HG03135 (cell line): ENCODE measurements at regions not wholly inside any gene's neighbourhood (a gene's known extent, or its start where the extent isn't known, plus 50 kb on each side); places are given as distances from the start of the nearest gene placed in this dataset.
"Not testable (repeated sequence)": the region's sequence is repeated elsewhere in the genome, so short reads cannot be mapped to it uniquely, and the experiment has no call there.

Experiments used
- ATAC-seq: cut with Tn5 transposase; IDR thresholded peaks from one replicate; pipeline ENCODE4 v1.9.1; 2021; ENCODE audit warnings: mild to moderate bottlenecking, moderate library complexity; ENCODE audit not compliant: unreplicated experiment

DNA sequence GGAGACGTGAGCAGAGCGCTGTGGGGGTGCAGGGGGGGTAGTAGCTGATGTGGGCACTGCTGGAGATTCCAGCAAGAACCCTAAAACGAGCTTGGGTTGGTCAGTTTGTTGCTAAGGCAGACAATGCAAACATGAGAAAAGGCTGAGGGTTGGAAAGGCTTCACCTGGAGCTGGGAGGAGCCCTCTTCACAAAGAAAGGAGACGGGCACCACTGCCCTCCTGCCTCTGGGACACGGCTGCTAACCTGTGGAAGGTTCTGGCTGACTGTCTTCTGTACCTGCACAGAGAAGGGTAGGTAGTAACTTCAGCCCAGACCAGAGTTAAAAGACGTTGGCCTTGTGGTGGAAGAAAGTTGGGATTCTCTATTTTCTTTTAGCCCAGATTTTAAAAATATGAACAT is 108.7 kb downstream of the SUCLA2 start:
- no peak for ATAC-seq

DNA sequence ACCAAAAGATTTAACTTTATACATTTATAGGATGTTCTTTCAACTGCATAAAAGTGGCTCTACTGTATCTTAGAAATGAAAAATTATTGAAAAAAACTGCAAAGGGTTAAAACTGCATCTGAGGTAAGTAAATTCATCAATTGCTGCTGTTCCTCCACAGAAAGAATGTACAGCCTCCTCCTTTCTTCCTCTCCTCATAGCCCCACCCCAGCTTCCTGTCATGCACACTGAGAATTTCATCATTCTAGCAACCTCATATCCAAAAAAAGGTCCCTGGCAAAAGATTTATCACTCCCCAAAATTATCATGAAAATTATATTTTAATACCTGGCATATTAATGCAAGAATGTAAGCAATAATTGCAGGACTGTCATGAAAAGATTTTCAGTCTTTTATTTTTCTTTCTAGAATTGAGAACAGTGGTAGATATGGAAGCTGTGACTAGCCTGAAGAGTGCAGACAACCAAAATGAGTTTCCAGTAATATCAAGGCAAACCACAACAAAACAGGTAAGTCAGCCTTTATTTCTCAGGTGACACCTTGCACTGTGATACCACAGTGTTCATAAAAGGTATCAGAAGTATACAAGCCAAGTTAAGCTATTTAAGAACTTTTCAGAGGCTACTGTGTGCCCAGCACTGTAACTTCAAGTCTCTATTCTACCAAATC is 110.8 kb downstream of the SUCLA2 start:
- no peak for ATAC-seq

DNA sequence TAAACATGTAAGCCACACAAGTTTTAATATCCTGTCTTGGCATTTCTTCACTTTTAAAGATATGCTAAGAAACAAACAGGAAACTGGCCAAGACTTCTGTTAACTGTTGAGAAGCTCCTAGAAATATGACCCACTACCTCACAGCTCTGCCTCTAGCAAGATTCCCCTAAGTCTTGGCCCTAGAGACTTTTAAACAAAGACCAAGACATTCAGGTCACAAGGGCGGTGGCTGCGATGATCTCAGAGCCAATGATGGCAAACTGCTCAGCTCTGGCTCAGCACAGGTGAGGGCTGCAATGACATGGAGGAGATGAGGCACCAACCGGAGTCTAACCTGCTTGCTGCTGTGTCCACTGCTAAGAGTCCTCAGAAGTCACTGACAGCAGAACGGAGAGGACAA is 114.8 kb downstream of the SUCLA2 start:
- ATAC-seq, result no peak

DNA sequence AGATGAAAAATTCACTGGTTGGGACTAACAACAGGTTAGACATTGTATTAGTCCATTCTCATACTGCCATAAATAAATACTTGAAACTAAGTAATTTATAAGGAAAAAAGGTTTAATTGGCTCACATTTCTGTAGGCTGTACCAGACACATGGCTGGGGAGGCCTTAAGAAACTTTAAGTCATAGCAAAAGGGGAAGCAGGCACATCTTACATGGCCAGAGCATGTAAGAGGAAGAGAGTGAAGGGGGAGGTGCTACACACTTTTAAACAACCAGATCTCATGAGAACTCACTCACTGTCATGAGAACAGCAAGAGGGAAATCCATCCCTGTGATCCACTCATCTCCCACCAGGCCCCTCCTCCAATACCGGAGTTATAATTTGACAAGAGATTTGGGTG is 125.9 kb downstream of the SUCLA2 start:
- ATAC-seq, result no peak

DNA sequence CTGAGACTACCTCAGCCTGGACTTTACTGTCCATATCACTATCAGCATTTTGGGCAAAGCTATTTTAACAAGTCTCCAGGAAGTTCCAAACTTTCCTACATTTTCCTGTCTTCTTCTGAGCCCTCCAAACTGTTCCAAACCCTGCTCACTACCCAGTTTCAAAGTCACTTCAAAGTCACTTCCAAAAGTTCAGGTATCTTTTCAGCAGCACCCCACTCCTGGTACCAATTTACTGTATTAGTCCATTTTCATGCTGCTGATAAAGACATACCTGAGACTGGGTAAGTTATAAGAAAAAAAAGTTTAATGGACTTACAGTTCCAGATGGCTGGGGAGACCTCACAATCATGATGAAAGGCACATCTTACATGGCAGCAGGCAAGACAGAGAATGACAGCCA is 127.1 kb downstream of the SUCLA2 start:
- ATAC-seq, result not testable (repeated sequence)

DNA sequence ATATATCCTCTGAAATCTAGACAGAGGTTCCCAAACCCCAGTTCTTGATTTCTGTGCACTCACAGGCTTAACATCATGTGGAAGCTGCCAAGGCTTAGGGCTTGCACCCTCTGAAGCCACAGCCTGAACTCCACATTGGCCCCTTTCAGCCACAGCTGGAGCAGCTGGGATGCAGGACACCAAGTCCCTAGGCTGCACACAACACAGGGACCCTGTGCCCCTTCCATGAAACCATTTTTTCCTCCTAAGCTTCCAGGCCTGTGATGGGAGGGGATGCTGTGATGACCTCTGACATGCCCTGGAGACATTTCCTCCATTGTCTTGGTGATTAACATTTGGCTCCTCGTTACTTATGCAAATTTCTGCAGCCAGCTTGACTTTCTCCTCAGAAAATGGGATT is 127.8 kb downstream of the SUCLA2 start:
- ATAC-seq, result not testable (repeated sequence)

DNA sequence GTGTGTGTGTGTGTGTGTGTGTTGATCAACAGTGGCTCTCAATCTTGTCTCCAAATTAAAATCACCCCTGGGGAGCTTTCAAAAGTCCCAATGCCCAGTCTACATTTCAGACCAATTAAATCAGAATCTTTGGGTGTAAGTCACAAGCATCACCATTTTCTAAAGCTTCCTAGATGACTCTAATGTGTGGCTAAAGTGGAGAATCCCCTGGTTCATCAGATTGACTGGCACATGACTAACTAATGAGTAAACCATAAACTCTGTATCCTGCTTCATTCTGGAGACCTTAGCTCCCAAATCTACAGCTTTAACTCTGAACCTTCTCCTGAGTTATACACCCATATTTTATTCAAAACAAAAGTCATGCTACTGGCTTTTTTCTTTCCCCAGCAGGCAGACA is 131.3 kb downstream of the SUCLA2 start:
- no peak for ATAC-seq

DNA sequence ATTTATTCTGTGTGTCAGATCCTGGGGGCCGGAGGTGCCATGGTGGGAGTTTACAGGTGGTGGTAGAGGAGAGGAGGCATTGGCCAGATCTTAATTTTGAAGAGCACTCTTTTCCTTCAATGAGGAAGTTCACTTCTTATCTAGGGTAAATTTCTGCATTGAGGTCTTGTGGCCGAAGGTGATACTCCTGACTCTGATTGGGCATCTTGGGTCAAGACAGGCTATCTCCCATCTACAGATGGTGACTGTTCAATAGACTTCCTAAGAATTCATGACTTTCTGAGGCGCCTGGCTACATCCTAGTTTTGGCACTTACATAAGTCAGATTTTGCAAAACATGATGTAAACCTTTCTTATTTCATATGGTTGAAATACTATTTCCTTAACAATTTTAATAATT is 135.2 kb downstream of the SUCLA2 start:
- ATAC-seq, result no peak

DNA sequence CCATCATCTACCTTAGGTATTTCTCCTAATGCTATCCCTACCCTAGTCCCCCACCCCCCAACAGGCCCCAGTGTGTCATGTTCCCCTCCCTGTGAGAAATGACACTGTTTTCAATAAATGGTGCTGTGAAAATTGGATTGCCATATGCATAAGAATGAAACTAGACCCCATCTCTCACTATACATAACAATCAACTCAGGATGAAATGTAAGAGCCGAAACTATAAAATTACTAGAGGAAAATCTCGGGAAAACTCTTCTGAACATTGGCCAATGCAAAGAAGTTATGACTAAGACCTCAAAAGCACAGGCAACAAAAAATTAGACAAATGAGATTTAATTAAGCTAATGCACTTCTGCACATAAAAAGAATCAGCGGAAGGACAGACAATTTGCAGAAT is 138.2 kb downstream of the SUCLA2 start:
- no peak for ATAC-seq

DNA sequence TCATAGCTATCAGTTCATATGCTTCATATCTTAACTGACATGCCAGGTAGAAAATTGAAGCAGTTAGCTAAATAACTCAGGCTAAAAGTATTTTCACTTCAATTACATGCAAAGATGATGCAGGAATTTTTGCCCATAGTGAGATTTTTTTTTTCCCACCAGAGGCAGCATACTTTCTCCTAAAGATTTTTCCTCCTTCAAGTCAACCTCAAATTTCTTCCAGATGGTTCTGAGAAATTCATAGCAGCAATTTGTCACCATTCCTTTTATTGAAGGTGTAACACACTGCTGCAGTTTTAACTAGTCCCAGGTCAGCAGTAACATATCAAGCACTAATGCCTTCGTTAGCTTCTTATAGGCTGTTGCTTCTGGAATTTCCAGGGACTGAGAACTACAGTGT is 141.9 kb downstream of the SUCLA2 start:
- ATAC-seq, result no peak

DNA sequence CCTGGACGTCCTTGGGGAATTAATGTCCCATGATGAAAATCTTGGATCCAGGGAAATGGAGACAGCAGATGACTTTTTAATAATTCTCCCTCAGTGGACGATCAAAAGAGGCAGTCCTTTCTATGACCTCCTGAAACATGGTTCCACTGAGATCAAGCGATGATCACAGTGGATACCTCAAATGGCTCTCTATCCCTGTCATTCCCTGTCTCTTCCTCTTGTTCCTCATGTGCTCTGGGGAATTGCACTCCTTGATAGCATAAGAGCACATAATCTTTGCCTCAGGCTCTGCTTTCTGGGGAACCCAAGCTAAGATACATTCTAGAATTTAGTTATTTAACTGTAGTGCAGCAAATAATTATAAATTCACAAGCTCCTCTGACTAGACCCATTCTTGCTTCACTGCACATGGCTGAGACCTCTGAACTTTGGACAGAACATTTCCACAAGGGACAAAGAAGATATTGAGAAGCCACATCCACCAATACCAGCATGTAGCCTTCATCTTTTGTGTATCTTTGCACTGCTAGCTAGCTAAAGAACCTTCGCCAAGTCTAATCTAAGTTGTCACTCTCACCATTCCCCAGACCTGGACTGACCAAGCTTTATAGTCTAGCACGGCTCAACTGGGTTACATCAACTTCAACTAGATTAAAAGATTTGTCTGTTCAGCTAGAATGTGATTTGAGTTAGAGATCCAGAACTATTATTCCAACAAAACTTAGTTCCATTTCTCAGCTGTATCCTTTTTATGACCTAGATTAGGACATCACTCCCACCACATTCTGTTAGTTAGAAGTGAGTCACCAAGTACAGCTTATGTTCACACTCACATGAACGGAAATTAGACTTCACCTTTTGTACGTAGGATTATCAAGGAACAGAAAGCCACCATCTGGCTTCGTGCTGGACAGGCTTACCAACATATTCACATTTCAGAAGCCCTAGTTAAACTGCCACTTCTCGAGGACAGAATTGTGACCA is 142.7 kb downstream of the SUCLA2 start:
- no peak for ATAC-seq

DNA sequence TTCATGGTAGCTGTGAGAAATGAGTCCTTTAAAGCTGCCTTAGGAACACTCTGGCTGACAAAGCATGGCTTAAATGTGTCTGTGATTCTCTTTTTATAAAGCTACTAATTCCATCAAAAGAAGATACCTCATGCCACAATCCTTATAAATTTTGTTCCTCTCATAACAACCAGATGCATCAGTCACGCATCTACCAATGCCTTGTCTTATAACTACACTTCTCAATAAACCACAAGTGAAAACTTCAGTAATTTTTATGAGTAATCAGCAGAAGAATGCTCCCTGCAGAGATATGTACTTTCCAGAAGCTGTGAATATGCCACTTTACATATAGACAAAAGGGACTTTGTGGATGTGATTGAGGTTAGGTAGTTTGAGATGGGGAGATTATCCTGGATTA is 147.8 kb downstream of the SUCLA2 start:
- ATAC-seq, result no peak

DNA sequence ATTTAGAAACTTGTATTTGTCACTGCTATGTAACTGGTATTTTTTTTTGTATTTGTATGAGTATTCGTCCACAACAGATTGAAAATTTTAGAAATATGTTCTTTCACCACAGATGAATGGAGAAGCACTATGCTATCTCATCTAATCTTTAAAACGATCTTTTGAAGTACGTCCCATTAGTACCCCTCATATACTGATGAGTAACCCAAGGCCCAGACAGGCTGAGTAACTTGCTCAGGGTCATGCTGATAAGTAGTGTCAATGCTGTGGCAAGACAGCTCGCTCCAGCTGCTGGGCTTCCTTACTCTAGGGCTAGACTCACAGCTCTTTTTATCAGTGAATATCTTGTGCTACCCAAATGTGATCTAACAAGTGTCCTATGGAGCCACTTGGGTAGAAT is 154.2 kb downstream of the SUCLA2 start:
- no peak for ATAC-seq

DNA sequence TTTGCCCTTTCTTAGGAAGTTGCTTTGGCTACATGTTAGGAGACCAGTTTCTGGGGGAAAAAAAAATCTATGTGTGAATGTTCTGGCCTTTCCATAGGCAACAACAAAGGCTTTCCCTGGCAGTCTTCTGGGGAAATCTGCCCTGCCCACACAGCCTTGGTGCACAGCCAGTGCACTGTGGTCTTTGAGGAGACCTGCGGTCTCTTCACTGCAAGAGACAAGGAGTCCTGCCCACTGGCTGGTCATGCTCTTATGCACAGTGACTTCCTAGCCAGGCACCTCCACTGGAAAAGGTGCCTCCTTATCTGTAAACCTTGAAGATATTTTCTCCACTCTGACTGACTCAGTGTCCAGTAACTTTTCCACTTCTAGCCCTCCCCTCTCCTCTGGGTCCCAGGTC is 155.1 kb downstream of the SUCLA2 start:
- no peak for ATAC-seq

DNA sequence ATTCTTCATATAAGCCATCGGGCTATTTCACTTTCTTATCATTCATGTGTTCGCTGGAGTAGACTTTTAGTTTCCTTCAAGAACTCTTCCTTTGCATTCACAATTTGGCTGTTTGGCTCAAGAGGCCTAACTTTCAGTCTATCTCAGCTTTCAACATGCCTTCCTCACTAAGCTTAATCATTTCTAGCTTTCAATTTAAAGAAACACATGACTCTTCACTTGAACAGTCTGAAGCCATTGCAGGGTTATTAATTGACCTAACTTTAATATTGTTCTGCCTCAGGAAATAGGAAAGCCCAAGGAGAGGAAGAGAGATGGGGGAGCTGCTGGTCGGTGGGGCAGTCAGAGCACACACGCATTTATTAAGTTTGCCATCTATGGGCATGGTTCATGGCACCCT is 158.1 kb downstream of the SUCLA2 start:
- ATAC-seq, result peak; percentile 82

DNA sequence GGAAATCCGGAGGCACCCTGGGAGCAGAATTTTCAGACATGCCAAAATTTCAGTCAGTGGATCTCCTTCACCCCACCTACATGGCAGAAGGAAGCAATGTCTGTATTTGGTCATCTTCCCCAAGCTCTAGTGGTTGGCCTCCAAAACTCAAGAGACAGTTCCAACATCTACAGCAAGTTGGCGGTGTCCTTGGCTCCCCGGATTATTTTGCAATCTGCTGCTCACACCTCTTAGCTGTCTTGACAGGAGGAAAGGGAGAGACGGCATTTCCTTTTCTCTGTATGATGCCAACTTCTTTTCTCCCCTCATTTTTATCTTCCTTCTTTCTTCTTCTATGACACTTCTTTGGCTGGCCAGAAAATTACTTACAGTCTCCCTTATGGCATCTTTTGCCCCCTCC is 159.9 kb downstream of the SUCLA2 start:
- ATAC-seq, result no peak

DNA sequence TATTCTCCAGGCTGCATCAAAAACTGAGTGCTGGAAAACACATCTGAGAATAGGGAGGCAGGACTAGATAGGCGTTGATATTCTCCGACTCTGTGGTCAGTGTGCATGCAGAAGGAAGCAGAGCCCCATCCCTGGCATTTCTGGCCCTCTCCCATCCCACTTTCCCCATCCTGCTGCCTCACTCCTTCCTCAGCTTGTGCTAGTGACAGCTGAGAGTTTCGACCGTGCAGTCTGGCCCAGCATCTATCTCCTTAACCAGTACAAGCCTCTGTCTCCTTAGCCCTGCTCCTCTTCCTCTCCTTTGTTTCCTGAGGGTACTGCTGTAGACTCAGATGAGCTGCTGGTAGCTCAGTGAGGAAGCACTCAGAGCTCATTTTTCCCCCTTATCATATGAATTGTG is 163.2 kb downstream of the SUCLA2 start:
- ATAC-seq, result no peak

DNA sequence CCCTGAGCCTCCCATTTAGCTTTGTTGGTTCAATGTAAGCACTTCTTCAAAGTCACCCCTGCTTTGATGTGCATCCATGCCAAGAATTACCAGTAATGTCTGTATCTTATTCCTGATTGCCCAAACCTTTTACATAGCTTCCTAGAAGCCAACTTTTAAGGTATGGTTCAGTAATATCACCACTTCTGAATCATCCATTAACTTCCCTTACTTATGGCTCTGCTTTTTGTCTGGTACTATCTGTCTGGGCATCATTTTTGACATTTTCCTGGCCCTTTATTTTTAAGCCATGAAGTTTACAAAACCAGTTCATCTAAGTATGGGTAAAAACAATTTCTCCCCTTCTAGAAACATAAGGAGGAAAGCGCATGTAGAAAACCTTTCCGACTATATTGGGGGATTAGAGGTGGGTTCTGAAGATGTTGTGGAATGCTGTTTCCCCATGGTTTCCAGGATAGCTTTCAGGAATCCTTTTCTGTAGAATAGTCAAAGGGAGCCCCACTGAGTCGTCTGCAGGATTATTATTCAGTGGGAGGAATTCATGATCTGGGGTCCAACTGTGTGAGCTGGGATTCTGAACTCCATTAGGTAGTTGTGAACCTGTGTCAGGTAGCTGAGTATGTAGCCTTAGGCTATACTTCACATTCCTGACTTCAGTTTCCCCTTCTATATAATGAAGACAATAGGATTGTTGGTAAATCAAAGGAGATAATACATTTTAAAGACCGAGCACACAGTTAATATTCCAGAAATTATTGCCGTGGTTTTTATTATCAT is 163.8 kb downstream of the SUCLA2 start:
- no peak for ATAC-seq

DNA sequence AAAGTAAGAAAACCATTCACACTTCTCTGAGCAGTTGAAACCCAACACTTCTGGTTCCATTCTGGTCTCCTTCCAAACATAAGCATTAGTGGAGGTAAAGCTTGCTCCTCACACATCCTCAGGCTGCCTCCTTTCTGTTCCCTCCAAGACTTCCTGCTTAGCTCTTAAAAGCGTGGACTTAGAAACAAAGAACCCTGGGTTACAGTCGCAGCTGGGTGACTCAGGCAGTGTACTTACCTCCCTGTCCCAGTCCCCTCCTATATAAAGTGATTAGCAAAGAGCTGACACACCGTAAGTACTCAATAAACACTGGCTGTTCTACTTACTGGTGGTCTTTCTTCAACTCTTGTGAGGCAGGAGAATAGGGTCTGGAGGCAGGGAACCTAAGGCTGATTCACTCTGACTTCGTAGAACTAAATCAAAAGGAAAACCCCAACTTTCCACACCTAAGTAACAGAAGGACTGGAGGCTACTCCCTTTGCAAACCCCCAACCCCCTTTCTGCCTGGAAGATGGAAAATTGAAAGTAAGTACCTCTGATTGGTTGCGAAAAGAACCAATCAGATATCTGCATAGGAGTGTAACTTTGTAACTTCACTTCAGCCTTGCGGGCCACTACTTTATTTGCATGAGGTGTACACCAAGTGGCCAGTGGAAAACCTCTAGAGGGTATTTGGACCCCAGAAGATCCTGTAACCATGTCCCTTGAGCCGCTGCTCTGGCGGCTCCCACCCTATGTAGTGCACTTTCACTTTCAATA is 165.4 kb downstream of the SUCLA2 start:
- ATAC-seq, result no peak

DNA sequence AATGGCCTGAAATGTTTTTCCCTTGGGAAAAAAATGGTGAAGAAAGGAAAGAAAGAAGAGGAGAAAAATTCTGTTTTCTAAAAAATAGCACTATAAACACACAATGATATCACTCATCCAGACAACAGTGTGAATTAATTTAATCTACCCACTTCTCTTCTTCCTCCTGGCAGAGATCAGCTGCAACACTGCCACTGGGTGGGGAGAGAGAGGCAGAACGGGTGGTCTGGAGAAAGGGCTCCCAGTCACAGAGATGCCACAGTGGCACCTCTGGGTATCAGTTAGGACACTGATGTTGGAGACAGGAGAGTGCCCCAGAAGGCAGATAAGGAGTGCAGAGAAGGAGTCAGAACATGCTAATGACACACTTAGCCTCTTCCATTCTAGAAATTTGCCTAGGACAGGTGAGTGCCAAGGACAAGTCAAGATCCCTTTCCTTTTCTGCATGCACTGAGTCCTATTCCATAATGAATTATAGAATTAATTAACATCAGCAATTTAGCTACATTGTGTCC is 168.6 kb downstream of the SUCLA2 start:
- ATAC-seq, result no peak

DNA sequence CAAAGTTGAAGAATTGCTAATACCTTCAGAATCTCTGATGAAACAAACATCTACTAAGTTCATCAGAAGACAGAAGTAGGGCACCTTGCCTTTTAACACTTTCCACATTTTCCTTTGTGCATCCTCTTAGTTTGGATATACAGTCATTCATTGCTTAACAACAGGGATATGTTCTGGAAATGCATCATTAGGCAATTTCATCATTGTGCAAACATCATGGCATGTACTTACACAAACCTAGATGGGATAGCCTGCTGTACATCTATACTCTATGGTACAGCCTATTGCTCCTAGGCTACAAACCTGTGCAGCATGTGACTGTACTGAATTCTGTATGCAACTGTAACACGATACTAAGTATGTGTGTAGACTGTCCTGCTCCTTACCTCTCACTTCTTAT is 169.8 kb downstream of the SUCLA2 start:
- no peak for ATAC-seq
